ENCODE measurements at regions not wholly inside any gene's neighbourhood (a gene's known extent, or its start where the extent isn't known, plus 50 kb on each side); places are given as distances from the start of the nearest gene placed in this dataset.

- TF ChIP-seq CTCF (IDR thresholded peaks at IDR 0.05; ENCODE audit: borderline replicate concordance, extremely low read depth, insufficient read depth): no peak
- DNase-seq: no peak
- FAIRE-seq: no peak
- no peak overlapping the region for H3K9ac ChIP-seq (ENCODE audit: low read length in 3 of 3)
- peaks cover 0 to 6% (median 0%) of the 10 kb centered on the region in 3 donors for H3K4me1 ChIP-seq (ENCODE audit: control insufficient read depth in 2 of 3, insufficient read depth in 2 of 3, low read depth in 1 of 3, low read length in 3 of 3)
- intact Hi-C loops (cut with DNase I): no loop called here
- H3K36me3 ChIP-seq (ENCODE audit: control insufficient read depth in 2 of 3, insufficient read depth in 3 of 3, low read length in 3 of 3): no peaks in the 10 kb centered on the region
- H3K27me3 ChIP-seq (ENCODE audit: control insufficient read depth, insufficient read depth, low read length): no peaks in the 10 kb centered on the region
- H3K9me3 ChIP-seq (ENCODE audit: control insufficient read depth in 2 of 3, insufficient read depth in 1 of 3, low read length in 3 of 3): no peaks in the 10 kb centered on the region
- H3K27ac ChIP-seq (ENCODE audit: low read depth in 2 of 2, low read length in 2 of 2): no peak overlapping the region
- H3K4me3 ChIP-seq (ENCODE audit: low read length in 3 of 3): no peak overlapping the region
Observed at GRCh38 chr20:39777610-39778009, 815.5 kb downstream of the DHX35 start.

GRCh38 chr20:39775110-39775509 is 813.0 kb downstream of the DHX35 start:
- Histone ChIP-seq H3K4me1 (ENCODE audit: control insufficient read depth in 2 of 3, insufficient read depth in 2 of 3, low read depth in 1 of 3, low read length in 3 of 3) (peaks cover 0 to 6% (median 0%) of the 10 kb centered on the region in 3 donors), H3K9me3 (ENCODE audit: control insufficient read depth in 2 of 3, insufficient read depth in 1 of 3, low read length in 3 of 3) (no peaks in the 10 kb centered on the region), H3K27ac (ENCODE audit: low read depth in 2 of 2, low read length in 2 of 2) (no peak overlapping the region), H3K36me3 (ENCODE audit: control insufficient read depth in 2 of 3, insufficient read depth in 3 of 3, low read length in 3 of 3) (no peaks in the 10 kb centered on the region), H3K27me3 (ENCODE audit: control insufficient read depth, insufficient read depth, low read length) (no peaks in the 10 kb centered on the region), H3K4me3 (ENCODE audit: low read length in 3 of 3) (no peak overlapping the region), H3K9ac (ENCODE audit: low read length in 3 of 3) (no peak overlapping the region)
- FAIRE-seq (no peak), DNase-seq (peak in 2 of 5 donors; percentile 40 to 86)
- TF ChIP-seq CTCF (IDR thresholded peaks at IDR 0.05; ENCODE audit: borderline replicate concordance, extremely low read depth, insufficient read depth): no peak
- intact Hi-C loops (cut with DNase I): no loop called here

- H3K36me3 ChIP-seq (ENCODE audit: control insufficient read depth in 2 of 3, insufficient read depth in 3 of 3, low read length in 3 of 3): no peaks in the 10 kb centered on the region
- intact Hi-C loops (cut with DNase I): no loop called here
- no peaks in the 10 kb centered on the region for H3K27me3 ChIP-seq (ENCODE audit: control insufficient read depth, insufficient read depth, low read length)
- H3K27ac ChIP-seq (ENCODE audit: low read depth in 2 of 2, low read length in 2 of 2): no peak overlapping the region
- H3K4me3 ChIP-seq (ENCODE audit: low read length in 3 of 3): no peak overlapping the region
- no peak for TF ChIP-seq CTCF (IDR thresholded peaks at IDR 0.05; ENCODE audit: borderline replicate concordance, extremely low read depth, insufficient read depth)
- H3K9me3 ChIP-seq (ENCODE audit: control insufficient read depth in 2 of 3, insufficient read depth in 1 of 3, low read length in 3 of 3): no peaks in the 10 kb centered on the region
- no peak for FAIRE-seq
- peaks cover 0 to 6% (median 0%) of the 10 kb centered on the region in 3 donors for H3K4me1 ChIP-seq (ENCODE audit: control insufficient read depth in 2 of 3, insufficient read depth in 2 of 3, low read depth in 1 of 3, low read length in 3 of 3)
- H3K9ac ChIP-seq (ENCODE audit: low read length in 3 of 3): no peak overlapping the region
- DNase-seq: peak in 1 of 5 donors; percentile 18
Observed at GRCh38 chr20:39773380-39774000, 811.3 kb downstream of the DHX35 start.

- H3K27me3 ChIP-seq (ENCODE audit: control insufficient read depth, insufficient read depth, low read length): no peaks in the 10 kb centered on the region
- FAIRE-seq (no peak), DNase-seq (no peak)
- H3K4me1 ChIP-seq (ENCODE audit: control insufficient read depth in 2 of 3, insufficient read depth in 2 of 3, low read depth in 1 of 3, low read length in 3 of 3): no peaks in the 10 kb centered on the region
- no peak for TF ChIP-seq CTCF (IDR thresholded peaks at IDR 0.05; ENCODE audit: borderline replicate concordance, extremely low read depth, insufficient read depth)
- no peak overlapping the region for H3K9ac ChIP-seq (ENCODE audit: low read length in 3 of 3)
- no peak overlapping the region for H3K4me3 ChIP-seq (ENCODE audit: low read length in 3 of 3)
- H3K9me3 ChIP-seq (ENCODE audit: control insufficient read depth in 2 of 3, insufficient read depth in 1 of 3, low read length in 3 of 3): peaks cover 0 to 10% (median 3%) of the 10 kb centered on the region in 3 donors
- no peak overlapping the region for H3K27ac ChIP-seq (ENCODE audit: low read depth in 2 of 2, low read length in 2 of 2)
- no peaks in the 10 kb centered on the region for H3K36me3 ChIP-seq (ENCODE audit: control insufficient read depth in 2 of 3, insufficient read depth in 3 of 3, low read length in 3 of 3)
- intact Hi-C loops (cut with DNase I): no loop called here
Observed at GRCh38 chr20:39767352-39767751, 805.2 kb downstream of the DHX35 start.

All from kidney (tissue), 13 donors.